ENCODE measurements at regions not wholly inside any gene's neighbourhood (a gene's known extent, or its start where the extent isn't known, plus 50 kb on each side); places are given as distances from the start of the nearest gene placed in this dataset.

- Histone ChIP-seq H3K9ac (ENCODE audit: low read depth in 1 of 2, low read length in 2 of 2) (no peak overlapping the region), H3K36me3 (ENCODE audit: control insufficient read depth in 1 of 2, insufficient read depth in 2 of 2, low read length in 2 of 2) (no peaks in the 10 kb centered on the region), H3K4me1 (ENCODE audit: control insufficient read depth in 1 of 2, insufficient read depth in 2 of 2, low read length in 2 of 2) (no peaks in the 10 kb centered on the region), H3K27ac (ENCODE audit: low read depth, low read length) (no peak overlapping the region), H3K4me3 (ENCODE audit: low read depth in 1 of 2, low read length in 2 of 2) (no peak overlapping the region), H3K27me3 (ENCODE audit: control insufficient read depth in 1 of 2, insufficient read depth in 2 of 2, low read length in 2 of 2) (no peaks in the 10 kb centered on the region), H3K9me3 (ENCODE audit: control insufficient read depth in 1 of 2, low read length in 2 of 2) (no peaks in the 10 kb centered on the region)
These were observed 83.6 kb upstream of the CACUL1 start for GRCh38 chr10:118838364-118838763.

GRCh38 chr10:118839348-118839747 lies 84.6 kb upstream of the CACUL1 start:
- Histone ChIP-seq H3K27ac (ENCODE audit: low read depth, low read length) (no peak overlapping the region), H3K27me3 (ENCODE audit: control insufficient read depth in 1 of 2, insufficient read depth in 2 of 2, low read length in 2 of 2) (no peaks in the 10 kb centered on the region), H3K36me3 (ENCODE audit: control insufficient read depth in 1 of 2, insufficient read depth in 2 of 2, low read length in 2 of 2) (no peaks in the 10 kb centered on the region), H3K4me1 (ENCODE audit: control insufficient read depth in 1 of 2, insufficient read depth in 2 of 2, low read length in 2 of 2) (no peaks in the 10 kb centered on the region), H3K9ac (ENCODE audit: low read depth in 1 of 2, low read length in 2 of 2) (no peak overlapping the region), H3K4me3 (ENCODE audit: low read depth in 1 of 2, low read length in 2 of 2) (no peak overlapping the region), H3K9me3 (ENCODE audit: control insufficient read depth in 1 of 2, low read length in 2 of 2) (no peaks in the 10 kb centered on the region)

GRCh38 chr10:118840071-118840775 lies 85.5 kb upstream of the CACUL1 start:
- no peak overlapping the region for H3K27ac ChIP-seq (ENCODE audit: low read depth, low read length)
- no peaks in the 10 kb centered on the region for H3K27me3 ChIP-seq (ENCODE audit: control insufficient read depth in 1 of 2, insufficient read depth in 2 of 2, low read length in 2 of 2)
- H3K9me3 ChIP-seq (ENCODE audit: control insufficient read depth in 1 of 2, low read length in 2 of 2), result no peaks in the 10 kb centered on the region
- no peaks in the 10 kb centered on the region for H3K36me3 ChIP-seq (ENCODE audit: control insufficient read depth in 1 of 2, insufficient read depth in 2 of 2, low read length in 2 of 2)
- H3K4me1 ChIP-seq (ENCODE audit: control insufficient read depth in 1 of 2, insufficient read depth in 2 of 2, low read length in 2 of 2), result no peaks in the 10 kb centered on the region
- no peak overlapping the region for H3K4me3 ChIP-seq (ENCODE audit: low read depth in 1 of 2, low read length in 2 of 2)
- H3K9ac ChIP-seq (ENCODE audit: low read depth in 1 of 2, low read length in 2 of 2), result no peak overlapping the region

GRCh38 chr10:118840776-118841468 lies 86.2 kb upstream of the CACUL1 start:
- Histone ChIP-seq H3K36me3 (ENCODE audit: control insufficient read depth in 1 of 2, insufficient read depth in 2 of 2, low read length in 2 of 2) (no peaks in the 10 kb centered on the region), H3K4me1 (ENCODE audit: control insufficient read depth in 1 of 2, insufficient read depth in 2 of 2, low read length in 2 of 2) (no peaks in the 10 kb centered on the region), H3K9ac (ENCODE audit: low read depth in 1 of 2, low read length in 2 of 2) (no peak overlapping the region), H3K27ac (ENCODE audit: low read depth, low read length) (no peak overlapping the region), H3K9me3 (ENCODE audit: control insufficient read depth in 1 of 2, low read length in 2 of 2) (no peaks in the 10 kb centered on the region), H3K4me3 (ENCODE audit: low read depth in 1 of 2, low read length in 2 of 2) (no peak overlapping the region), H3K27me3 (ENCODE audit: control insufficient read depth in 1 of 2, insufficient read depth in 2 of 2, low read length in 2 of 2) (no peaks in the 10 kb centered on the region)

- Histone ChIP-seq H3K27ac (ENCODE audit: low read depth, low read length) (no peak overlapping the region), H3K27me3 (ENCODE audit: control insufficient read depth in 1 of 2, insufficient read depth in 2 of 2, low read length in 2 of 2) (no peaks in the 10 kb centered on the region), H3K4me3 (ENCODE audit: low read depth in 1 of 2, low read length in 2 of 2) (no peak overlapping the region), H3K36me3 (ENCODE audit: control insufficient read depth in 1 of 2, insufficient read depth in 2 of 2, low read length in 2 of 2) (no peaks in the 10 kb centered on the region), H3K9ac (ENCODE audit: low read depth in 1 of 2, low read length in 2 of 2) (no peak overlapping the region), H3K9me3 (ENCODE audit: control insufficient read depth in 1 of 2, low read length in 2 of 2) (no peaks in the 10 kb centered on the region), H3K4me1 (ENCODE audit: control insufficient read depth in 1 of 2, insufficient read depth in 2 of 2, low read length in 2 of 2) (no peaks in the 10 kb centered on the region)
These were observed 87.3 kb upstream of the CACUL1 start for GRCh38 chr10:118841881-118842605.

GRCh38 chr10:118842843-118843624 lies 88.3 kb upstream of the CACUL1 start:
- H3K9me3 ChIP-seq (ENCODE audit: control insufficient read depth in 1 of 2, low read length in 2 of 2), result no peaks in the 10 kb centered on the region
- H3K4me1 ChIP-seq (ENCODE audit: control insufficient read depth in 1 of 2, insufficient read depth in 2 of 2, low read length in 2 of 2), result no peaks in the 10 kb centered on the region
- no peak overlapping the region for H3K9ac ChIP-seq (ENCODE audit: low read depth in 1 of 2, low read length in 2 of 2)
- no peak overlapping the region for H3K4me3 ChIP-seq (ENCODE audit: low read depth in 1 of 2, low read length in 2 of 2)
- no peaks in the 10 kb centered on the region for H3K36me3 ChIP-seq (ENCODE audit: control insufficient read depth in 1 of 2, insufficient read depth in 2 of 2, low read length in 2 of 2)
- H3K27me3 ChIP-seq (ENCODE audit: control insufficient read depth in 1 of 2, insufficient read depth in 2 of 2, low read length in 2 of 2), result no peaks in the 10 kb centered on the region
- no peak overlapping the region for H3K27ac ChIP-seq (ENCODE audit: low read depth, low read length)

GRCh38 chr10:118843647-118844265 lies 89.0 kb upstream of the CACUL1 start:
- Histone ChIP-seq H3K9me3 (ENCODE audit: control insufficient read depth in 1 of 2, low read length in 2 of 2) (no peaks in the 10 kb centered on the region), H3K27ac (ENCODE audit: low read depth, low read length) (no peak overlapping the region), H3K4me3 (ENCODE audit: low read depth in 1 of 2, low read length in 2 of 2) (no peak overlapping the region), H3K36me3 (ENCODE audit: control insufficient read depth in 1 of 2, insufficient read depth in 2 of 2, low read length in 2 of 2) (no peaks in the 10 kb centered on the region), H3K4me1 (ENCODE audit: control insufficient read depth in 1 of 2, insufficient read depth in 2 of 2, low read length in 2 of 2) (no peaks in the 10 kb centered on the region), H3K9ac (ENCODE audit: low read depth in 1 of 2, low read length in 2 of 2) (no peak overlapping the region), H3K27me3 (ENCODE audit: control insufficient read depth in 1 of 2, insufficient read depth in 2 of 2, low read length in 2 of 2) (no peaks in the 10 kb centered on the region)

GRCh38 chr10:118844731-118845521 lies 90.2 kb upstream of the CACUL1 start:
- Histone ChIP-seq H3K4me3 (ENCODE audit: low read depth in 1 of 2, low read length in 2 of 2) (no peak overlapping the region), H3K27me3 (ENCODE audit: control insufficient read depth in 1 of 2, insufficient read depth in 2 of 2, low read length in 2 of 2) (no peaks in the 10 kb centered on the region), H3K4me1 (ENCODE audit: control insufficient read depth in 1 of 2, insufficient read depth in 2 of 2, low read length in 2 of 2) (no peaks in the 10 kb centered on the region), H3K27ac (ENCODE audit: low read depth, low read length) (no peak overlapping the region), H3K36me3 (ENCODE audit: control insufficient read depth in 1 of 2, insufficient read depth in 2 of 2, low read length in 2 of 2) (no peaks in the 10 kb centered on the region), H3K9me3 (ENCODE audit: control insufficient read depth in 1 of 2, low read length in 2 of 2) (no peaks in the 10 kb centered on the region), H3K9ac (ENCODE audit: low read depth in 1 of 2, low read length in 2 of 2) (no peak overlapping the region)

- H3K27me3 ChIP-seq (ENCODE audit: control insufficient read depth in 1 of 2, insufficient read depth in 2 of 2, low read length in 2 of 2), result no peaks in the 10 kb centered on the region
- no peak overlapping the region for H3K27ac ChIP-seq (ENCODE audit: low read depth, low read length)
- H3K9ac ChIP-seq (ENCODE audit: low read depth in 1 of 2, low read length in 2 of 2), result no peak overlapping the region
- no peaks in the 10 kb centered on the region for H3K36me3 ChIP-seq (ENCODE audit: control insufficient read depth in 1 of 2, insufficient read depth in 2 of 2, low read length in 2 of 2)
- no peak overlapping the region for H3K4me3 ChIP-seq (ENCODE audit: low read depth in 1 of 2, low read length in 2 of 2)
- H3K4me1 ChIP-seq (ENCODE audit: control insufficient read depth in 1 of 2, insufficient read depth in 2 of 2, low read length in 2 of 2), result no peaks in the 10 kb centered on the region
- no peaks in the 10 kb centered on the region for H3K9me3 ChIP-seq (ENCODE audit: control insufficient read depth in 1 of 2, low read length in 2 of 2)
These were observed 91.0 kb upstream of the CACUL1 start for GRCh38 chr10:118845776-118846175.
